GM23248 (cell line): ENCODE measurements at regions not wholly inside any gene's neighbourhood (a gene's known extent, or its start where the extent isn't known, plus 50 kb on each side); places are given as distances from the start of the nearest gene placed in this dataset.

Source experiments
- EZH2 ChIP-seq: fragments of 200-600 bp; sonication (generic); IDR thresholded peaks from 2 replicates; pipeline ENCODE4 v1.6.1; 2018; ENCODE audit warnings: antibody characterized with exemption, mild to moderate bottlenecking; ENCODE audit not compliant: insufficient read depth, poor library complexity, severe bottlenecking
- EZH2phosphoT487 ChIP-seq: fragments of 200-600 bp; sonication (generic); IDR thresholded peaks from 2 replicates; pipeline ENCODE4 v1.6.1; 2018; ENCODE audit warnings: antibody characterized with exemption, moderate library complexity, mild to moderate bottlenecking, low read depth; ENCODE audit not compliant: insufficient read depth

- TF ChIP-seq EZH2 (no peak), EZH2phosphoT487 (no peak)
Observed at GRCh38 chr1:185480545-185480944, 163.5 kb upstream of the IVNS1ABP start.
